HG02884 (cell line): ENCODE measurements at regions not wholly inside any gene's neighbourhood (a gene's known extent, or its start where the extent isn't known, plus 50 kb on each side); places are given as distances from the start of the nearest gene placed in this dataset.
"Not testable (repeated sequence)": the region's sequence is repeated elsewhere in the genome, so short reads cannot be mapped to it uniquely, and the experiment has no call there.

Source experiments
- ATAC-seq: cut with Tn5 transposase; IDR thresholded peaks from one replicate; pipeline ENCODE4 v1.9.1; 2021; ENCODE audit warnings: mild to moderate bottlenecking, moderate library complexity; ENCODE audit not compliant: unreplicated experiment

- ATAC-seq, result no peak
Measured at GRCh38 chr3:64392001-64392400, 166.7 kb upstream of the PRICKLE2 start.

GRCh38 chr3:64390893-64391292 is 165.6 kb upstream of the PRICKLE2 start:
- no peak for ATAC-seq

GRCh38 chr3:64388886-64389285 is 163.6 kb upstream of the PRICKLE2 start:
- ATAC-seq, result no peak

GRCh38 chr3:64387688-64388087 is 162.4 kb upstream of the PRICKLE2 start:
- no peak for ATAC-seq

DNA sequence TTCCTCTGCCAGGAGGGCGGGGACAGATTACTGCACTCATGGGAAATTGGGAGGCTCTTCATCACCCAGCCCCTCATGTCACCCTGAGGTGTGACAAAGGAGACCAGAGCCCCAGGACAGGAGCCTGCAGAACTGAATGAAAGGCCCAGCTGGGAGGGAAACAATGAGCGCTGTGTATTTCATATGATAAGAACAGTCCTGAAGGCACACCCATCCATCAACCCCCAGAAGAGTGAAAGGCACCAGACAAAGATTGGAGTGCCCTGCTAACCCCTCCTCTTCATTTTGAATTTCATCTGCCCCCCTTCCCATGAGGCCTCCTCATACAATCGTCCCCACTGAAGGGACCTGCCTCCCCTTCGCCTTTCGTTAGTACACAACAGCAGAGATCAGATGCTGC is 160.0 kb upstream of the PRICKLE2 start:
- ATAC-seq, result no peak

DNA sequence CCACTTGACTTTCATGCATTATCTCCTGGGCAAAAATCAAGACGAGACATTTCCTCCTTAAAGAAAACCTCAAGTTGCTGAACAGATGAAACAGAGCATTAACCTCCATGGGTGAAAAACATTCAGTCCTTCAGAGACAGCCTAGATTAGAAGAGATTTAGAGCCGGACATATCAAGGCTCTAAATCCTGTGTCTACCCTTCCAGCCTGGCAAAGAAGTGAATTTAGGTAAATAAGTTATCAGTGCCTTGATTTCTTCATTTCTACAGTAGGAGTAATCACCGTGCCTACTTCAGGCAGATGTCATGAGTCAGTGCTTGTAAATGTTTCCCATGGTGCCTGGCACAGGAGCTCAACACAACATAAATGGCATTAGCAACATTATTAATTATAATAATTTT is 159.3 kb upstream of the PRICKLE2 start:
- ATAC-seq, result no peak

DNA sequence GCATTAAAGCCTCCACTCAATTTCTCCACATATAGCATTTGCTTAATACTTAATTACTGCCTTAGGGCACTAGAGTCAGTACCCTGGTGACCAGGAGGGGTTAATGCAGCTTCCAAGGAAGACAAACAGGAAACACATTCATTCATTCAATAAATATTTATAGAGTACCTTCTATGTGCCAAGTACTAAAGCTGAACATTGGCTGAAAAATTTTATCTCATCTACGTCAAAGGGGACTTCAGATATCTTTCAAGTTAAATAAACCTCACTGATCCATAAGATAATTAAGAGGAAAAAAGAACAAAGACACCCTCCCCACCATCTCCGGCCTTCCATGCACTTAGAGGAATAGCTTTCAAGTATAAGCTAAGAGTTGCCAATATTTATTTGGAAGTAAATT is 156.9 kb upstream of the PRICKLE2 start:
- no peak for ATAC-seq

DNA sequence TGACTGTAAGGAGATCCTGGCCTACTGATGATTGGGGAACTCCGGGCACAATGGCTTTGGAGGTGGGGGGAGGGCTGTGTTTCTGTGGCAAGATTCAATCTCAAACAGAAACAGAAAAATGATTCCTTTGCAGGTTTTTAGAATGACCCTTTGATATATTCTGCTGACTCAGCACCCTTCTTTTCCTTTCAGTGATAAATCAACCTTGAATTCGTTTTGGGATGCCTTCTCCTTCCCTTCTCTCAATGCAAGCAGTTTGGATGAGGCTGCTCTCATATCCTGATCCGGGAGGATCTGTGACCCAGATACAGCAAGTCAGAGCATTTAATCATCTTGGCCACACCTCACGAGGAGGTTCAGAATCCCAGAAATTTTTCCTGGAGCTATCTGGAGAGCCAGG is 156.1 kb upstream of the PRICKLE2 start:
- ATAC-seq, result no peak

GRCh38 chr3:64380546-64380945 is 155.3 kb upstream of the PRICKLE2 start:
- ATAC-seq, result no peak

- no peak for ATAC-seq
Measured at GRCh38 chr3:64379221-64379620, 154.0 kb upstream of the PRICKLE2 start.

- ATAC-seq, result no peak
Measured at GRCh38 chr3:64377942-64378341, 152.7 kb upstream of the PRICKLE2 start.

GRCh38 chr3:64375737-64376136 is 150.5 kb upstream of the PRICKLE2 start:
- ATAC-seq, result no peak

- no peak for ATAC-seq
Measured at GRCh38 chr3:64369390-64369789, 144.1 kb upstream of the PRICKLE2 start.

- no peak for ATAC-seq
Measured at GRCh38 chr3:64368257-64369020, 143.2 kb upstream of the PRICKLE2 start.

GRCh38 chr3:64365877-64366276 is 140.6 kb upstream of the PRICKLE2 start:
- no peak for ATAC-seq

GRCh38 chr3:64363842-64364241 is 138.6 kb upstream of the PRICKLE2 start:
- ATAC-seq, result no peak

GRCh38 chr3:64361962-64362735 is 136.9 kb upstream of the PRICKLE2 start:
- ATAC-seq, result no peak

- not testable (repeated sequence) for ATAC-seq
Measured at GRCh38 chr3:64361036-64361435, 135.8 kb upstream of the PRICKLE2 start.

DNA sequence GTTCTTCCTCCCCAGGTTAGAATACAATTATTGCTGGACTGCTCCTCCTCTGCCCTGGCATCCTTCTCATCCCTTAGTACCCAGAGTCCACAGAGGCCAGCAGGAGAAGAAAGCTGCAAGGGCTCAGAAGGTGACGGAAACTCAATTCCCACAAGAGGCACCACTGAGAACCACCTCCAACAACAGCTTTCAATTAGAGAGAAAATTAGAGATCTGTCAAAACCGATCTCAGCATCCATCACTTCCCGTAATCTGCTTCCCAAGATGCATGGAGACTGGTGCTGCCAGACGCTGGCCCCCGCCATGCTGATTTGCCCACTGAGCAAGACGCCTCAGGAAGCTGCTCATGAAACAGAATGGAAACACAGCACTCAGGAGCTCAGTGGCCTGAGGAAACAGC is 135.0 kb upstream of the PRICKLE2 start:
- no peak for ATAC-seq

GRCh38 chr3:64359735-64360134 is 134.5 kb upstream of the PRICKLE2 start:
- no peak for ATAC-seq

- no peak for ATAC-seq
Measured at GRCh38 chr3:64358853-64359252, 133.6 kb upstream of the PRICKLE2 start.

DNA sequence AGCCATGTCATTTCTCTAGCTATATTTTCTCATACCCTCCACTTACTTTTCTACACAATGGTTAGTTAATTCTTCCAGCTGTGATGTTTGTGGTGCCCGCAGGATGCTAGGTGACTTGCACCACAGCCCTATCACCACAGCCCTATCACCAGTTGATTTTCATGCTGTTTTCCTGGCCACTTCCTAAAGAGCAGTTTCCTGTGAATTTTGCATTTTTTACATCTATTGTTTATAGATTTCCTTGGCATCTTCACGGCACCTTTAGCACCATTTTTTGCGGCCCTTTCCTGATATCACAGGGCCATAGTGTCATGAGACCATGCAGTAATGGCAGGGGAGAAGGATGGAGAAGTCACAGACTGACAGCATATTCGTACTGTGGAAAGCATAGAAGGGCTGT is 132.9 kb upstream of the PRICKLE2 start:
- no peak for ATAC-seq
